Sciatic nerve (tissue), 2 donors: ENCODE measurements at regions not wholly inside any gene's neighbourhood (a gene's known extent, or its start where the extent isn't known, plus 50 kb on each side); places are given as distances from the start of the nearest gene placed in this dataset.
A peak's percentile ranks its signal among the peaks of the same experiment; 100 is the strongest.
"Not testable (repeated sequence)": the region's sequence is repeated elsewhere in the genome, so short reads cannot be mapped to it uniquely, and the experiment has no call there.

Source experiments
- ATAC-seq: fragments of 200-7000 bp; cut with Tn5 transposase; one replicate; pipeline ENCODE4 v1.9.1; 2020; ENCODE audit warnings: mild to moderate bottlenecking, moderate library complexity
- DNase-seq: peaks from one replicate; pipeline ENCODE4 v3.0.0-alpha.2; 2020; ENCODE audit warnings: low spot score
- intact Hi-C: fragments of 100-400 bp; cut with DNase I; formaldehyde crosslinking; loops from one replicate; pipeline ENCODE4 v1.14.2; 2022
- donor health status: DM: no; HTN: no; CAD: no.
- donor health status: DM: no; HTN: no; CAD: no.

DNA sequence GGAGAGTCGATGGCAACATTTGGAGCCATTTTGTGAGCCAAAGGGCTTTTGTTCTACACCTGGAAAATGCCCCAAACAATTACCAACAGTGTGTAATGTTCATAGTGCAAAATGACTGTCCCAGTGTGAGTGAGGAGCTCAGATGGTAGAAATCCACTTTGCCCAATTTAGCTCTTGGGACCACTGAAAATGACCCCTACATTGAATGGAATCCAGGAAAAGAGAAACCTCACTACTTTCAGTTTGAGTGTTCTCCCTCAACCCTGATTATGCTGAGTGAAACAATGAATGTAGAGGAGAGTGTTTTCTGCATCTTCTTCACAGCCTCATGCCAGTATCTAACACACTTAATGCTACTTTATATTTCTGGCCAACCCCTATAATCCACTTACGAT lies 84.9 kb upstream of the NRN1 start:
- ATAC-seq, result no peak
- DNase-seq, result no peak
- intact Hi-C loops, result no loop called here

- ATAC-seq (no peak), DNase-seq (no peak)
- intact Hi-C loops, result no loop called here
Measured at GRCh38 chr6:6090861-6091607, 84.3 kb upstream of the NRN1 start.

- intact Hi-C loops, result no loop called here
- DNase-seq (no peak), ATAC-seq (peak; percentile 62)
Measured at GRCh38 chr6:6085928-6086668, 79.4 kb upstream of the NRN1 start.

GRCh38 chr6:6080975-6081374 lies 74.2 kb upstream of the NRN1 start:
- intact Hi-C loops, result no loop called here
- ATAC-seq, result no peak
- no peak for DNase-seq

GRCh38 chr6:6074190-6074589 lies 67.5 kb upstream of the NRN1 start:
- intact Hi-C loops, result no loop called here

GRCh38 chr6:6068157-6068556 lies 61.4 kb upstream of the NRN1 start:
- intact Hi-C loops, ATAC-seq, DNase-seq: not testable (repeated sequence)

More at GRCh38 chr6:6074190-6074589, 67.5 kb upstream of the NRN1 start:
- DNase-seq (no peak), ATAC-seq (no peak)

DNA sequence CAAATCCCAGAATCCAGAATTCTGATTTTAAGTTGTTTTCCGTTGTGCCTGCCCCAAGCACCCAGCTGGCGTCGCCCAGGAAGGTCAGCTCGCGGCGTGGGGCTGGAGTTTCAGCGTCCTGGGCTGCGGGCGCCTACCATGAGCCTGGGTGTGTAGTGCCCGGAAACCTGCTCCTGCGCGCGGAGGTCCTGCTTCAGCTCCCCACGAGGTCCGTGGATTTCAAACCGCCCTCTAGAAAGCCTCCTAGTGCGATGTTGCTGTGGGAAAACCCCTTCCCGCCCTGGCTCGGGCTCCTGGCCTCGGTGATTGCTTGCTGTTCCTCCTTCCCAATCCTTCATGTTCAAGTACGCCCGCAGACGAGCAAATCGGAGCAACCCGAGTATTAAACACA lies 51.3 kb upstream of the NRN1 start:
- intact Hi-C loops, result no loop called here
- no peak for ATAC-seq

DNA sequence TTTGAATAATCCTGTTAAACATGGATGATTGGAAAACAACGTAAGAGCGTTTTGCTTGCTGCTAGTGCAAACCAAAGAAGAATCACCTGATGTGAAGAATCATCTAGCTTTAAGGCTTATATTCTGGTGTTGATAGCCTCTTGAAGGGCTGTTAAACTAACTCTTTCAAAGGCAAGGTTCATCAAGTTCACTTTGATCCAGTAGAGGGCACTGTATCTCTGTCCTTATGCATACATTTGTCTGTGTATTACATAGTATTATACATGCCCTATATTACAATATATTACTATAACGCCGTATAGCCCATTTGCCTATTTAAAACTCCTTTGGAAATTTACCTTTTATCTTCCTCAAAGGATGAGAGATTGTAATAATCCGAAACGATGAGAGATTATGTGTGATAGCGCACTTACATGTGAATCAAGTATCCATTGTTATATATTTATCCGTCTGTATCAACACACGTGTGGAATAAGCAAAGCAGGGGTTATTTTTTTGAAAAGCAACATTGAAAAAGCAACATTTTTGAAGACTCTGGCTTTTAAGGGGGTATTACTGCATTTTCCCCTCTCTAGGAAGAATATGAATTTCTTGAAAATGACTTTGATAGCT lies 50.8 kb upstream of the NRN1 start:
- ATAC-seq (peak; percentile 60), DNase-seq (no peak)
- intact Hi-C loops, result no loop called here

More for the DNA sequence above, 51.3 kb upstream of the NRN1 start:
- DNase-seq, result no peak
